ENCODE measurements at regions not wholly inside any gene's neighbourhood (a gene's known extent, or its start where the extent isn't known, plus 50 kb on each side); places are given as distances from the start of the nearest gene placed in this dataset.

DNA sequence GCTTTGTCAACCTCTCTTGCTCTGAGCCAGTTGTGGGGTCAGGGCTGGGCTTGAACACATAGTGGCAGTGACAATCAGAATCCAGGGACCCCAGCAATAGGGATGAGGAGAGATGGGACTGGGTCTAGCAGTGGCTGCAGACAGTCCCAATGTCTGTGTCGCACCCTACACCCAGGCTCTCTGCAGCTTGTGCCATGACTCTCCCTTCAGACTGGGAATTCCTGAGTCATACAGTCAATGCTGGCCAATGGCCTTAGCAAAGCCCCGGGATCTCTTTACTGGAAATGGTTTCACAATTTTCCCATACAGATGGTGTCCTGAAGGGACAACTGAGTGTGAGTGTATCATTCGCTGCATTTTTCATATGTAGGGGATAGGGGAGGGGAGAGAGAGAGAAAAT lies 74.2 kb upstream of the CELF4 start:
- DNase-seq (ENCODE audit: low read depth, low spot score) = no peak

DNA sequence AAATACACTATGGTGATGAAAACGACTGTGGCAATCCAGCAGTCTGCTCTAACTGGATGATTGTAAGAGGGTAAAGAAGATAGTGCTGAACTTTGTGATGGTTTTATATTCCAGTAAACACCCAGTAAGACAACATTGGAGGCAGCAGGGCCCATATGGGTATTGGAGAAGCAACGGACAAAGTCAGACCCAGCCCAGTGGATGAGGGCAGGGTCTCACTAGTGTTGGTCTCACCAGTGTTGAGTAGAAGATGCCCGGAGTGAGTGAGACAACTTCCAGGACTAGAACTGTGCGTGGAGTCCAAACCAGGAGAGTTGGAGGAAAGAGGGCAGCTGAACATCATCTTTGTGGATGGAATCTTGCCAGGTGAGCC lies 71.9 kb upstream of the CELF4 start:
- no peak for DNase-seq (ENCODE audit: low read depth, low spot score)

DNA sequence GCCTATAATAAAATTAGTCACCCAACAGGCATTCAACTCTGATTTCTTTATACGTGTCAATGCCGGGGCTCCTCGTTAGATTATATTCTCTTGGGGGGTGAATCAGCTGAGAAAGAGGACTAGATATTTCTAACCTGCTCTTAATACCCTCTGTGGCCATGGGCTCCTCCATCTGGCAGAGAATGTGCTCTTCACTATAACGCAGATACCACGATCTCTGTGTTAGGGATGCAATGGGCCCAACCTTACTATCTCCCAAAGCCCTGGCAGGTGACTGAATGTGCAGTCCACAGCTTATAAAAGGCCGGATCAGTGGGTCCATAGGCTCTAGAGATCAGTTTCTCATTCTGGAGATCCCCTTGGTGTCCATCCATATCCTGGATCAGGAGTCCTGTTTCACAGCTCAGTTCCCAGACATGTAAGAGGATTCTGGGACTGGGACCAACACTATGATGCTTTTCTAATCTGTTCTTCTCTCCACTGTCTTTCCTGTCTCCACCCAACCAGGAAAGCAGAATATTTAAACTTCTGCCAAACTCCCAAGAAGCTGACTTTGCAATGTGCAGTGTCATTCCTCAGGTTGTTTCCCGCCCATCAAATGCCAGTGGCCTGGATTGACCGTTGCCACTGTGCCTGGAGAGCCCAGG lies 71.4 kb upstream of the CELF4 start:
- no peak for DNase-seq (ENCODE audit: low read depth, low spot score)

DNA sequence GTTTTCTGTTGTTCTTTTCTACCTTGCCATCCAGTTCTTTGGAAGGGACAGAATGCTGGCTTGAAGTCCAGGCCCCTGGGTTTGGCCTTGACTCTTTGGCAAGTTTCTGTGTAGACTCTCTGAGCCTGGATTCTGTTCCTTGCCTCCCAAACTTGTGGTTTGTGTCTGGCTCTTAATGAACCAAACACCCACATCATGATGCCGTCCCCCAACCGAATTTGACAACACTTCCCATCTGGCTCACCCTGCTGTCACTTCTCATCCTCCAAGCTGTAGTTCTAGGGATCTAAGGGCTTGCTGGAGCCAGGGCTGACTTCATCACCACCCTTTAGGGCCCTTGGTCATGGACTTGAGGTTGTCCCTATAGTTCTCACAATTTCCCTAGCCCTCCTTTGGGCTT lies 68.9 kb upstream of the CELF4 start:
- DNase-seq (ENCODE audit: low read depth, low spot score) = no peak

DNA sequence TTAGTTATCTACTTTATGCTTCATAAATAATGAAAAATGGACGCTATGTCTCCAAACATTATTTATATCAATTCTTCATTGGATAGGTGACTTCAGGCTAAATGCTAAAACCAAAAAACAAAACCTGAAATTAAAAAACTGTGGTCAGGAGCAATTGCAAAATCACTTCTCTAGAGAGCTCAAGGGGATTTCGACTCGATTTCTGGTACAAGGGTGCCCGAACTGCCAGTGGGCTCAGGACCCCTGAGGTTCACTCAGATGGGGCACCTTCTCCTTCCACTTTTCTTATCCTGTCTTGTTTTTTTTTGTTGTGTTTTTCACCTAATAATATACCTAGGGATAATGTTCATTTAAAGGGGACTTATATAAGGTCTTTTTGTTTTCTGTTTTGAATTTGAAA lies 65.8 kb upstream of the CELF4 start:
- DNase-seq (ENCODE audit: low read depth, low spot score) = no peak

DNA sequence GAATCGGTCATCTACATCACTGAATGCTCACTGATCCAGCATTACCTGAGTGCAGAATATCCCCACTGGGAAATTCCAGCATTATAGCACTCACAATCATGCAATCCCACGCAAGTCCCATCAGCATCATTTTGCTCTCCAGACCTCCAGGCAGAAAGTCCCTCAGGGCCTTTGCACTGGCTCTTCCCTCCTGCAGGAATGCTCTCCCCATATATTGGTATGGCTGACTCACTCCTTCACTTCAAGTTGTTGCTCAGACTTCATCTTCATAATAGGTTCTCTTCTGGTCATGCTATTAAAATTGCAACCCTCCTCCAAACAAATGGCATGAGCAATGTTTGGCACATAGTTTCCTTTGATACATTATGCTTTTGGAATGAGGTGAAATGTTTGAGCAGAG lies 64.7 kb upstream of the CELF4 start:
- DNase-seq (ENCODE audit: low read depth, low spot score) = no peak

DNA sequence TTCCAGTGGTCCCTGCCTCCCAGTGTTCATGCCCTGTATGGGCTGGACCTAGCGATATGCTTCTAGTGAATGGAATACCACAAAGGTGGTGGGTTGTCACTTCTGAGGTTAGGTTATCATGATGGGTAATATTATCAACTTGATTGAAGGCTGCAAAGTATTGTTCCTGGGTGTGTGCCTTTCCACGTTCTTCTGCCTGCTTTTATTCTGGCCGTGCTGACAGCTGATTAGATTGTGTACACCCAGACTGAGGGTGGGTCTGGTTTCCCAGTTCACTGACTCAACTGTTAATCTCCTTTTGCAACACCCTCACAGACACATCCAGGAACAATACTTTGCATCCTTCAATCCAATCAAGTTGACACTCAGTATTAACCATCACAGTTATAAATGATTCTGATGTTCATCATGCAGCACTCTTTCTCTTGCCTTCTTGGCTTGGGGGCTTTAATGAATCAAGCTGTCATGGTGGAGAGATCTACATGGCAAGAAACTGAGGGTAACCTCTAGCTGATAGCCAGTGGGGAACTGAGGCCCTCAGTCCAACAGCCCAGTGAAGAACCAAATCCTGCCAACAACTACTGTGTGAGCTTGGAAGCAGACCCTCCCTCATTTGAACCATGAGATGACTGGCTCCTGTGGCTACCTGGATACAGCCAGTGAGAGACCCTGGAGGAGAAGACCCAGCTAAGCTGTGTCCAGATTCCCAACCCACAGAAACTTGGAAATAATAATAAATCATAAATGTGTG lies 63.0 kb upstream of the CELF4 start:
- DNase-seq (ENCODE audit: low read depth, low spot score) = no peak

DNA sequence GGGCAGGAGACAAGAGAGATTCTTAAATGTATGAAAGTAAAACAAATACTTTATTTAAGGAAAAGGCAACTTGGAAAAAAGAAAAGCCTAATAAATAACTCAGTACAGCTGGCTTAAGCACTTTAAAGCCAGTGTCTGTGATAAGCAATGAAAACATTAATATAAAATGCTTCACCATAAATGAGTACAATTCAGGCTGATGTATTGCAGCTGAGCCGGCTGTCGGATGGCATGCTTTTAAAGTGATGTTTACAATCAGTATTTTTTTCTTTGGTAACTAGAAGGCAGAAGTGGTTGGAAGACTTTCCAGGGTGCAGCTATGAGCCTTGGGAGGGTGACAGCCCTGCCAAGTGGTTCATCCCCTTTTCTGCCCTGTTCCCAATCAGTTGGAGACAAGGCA lies 58.7 kb upstream of the CELF4 start:
- no peak for DNase-seq (ENCODE audit: low read depth, low spot score)

DNA sequence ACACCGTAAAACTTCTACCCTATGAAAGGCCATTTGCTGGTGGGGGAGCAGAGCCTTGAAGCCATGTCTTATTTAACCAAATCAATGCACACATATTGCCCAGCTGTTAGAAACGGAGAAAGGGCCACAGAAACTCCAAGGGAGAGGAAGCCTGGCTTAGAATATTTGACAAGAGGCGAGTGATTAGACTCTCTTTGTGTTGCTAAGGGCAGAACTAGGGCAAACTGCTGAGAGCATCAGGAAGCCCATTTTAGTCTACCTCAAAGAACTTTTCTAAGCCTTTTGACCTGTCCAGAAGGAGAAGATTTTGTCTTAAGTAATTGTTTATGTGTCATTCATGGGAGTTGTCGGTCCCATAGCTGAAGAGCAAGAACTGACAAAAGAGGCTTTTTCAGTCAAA lies 54.4 kb upstream of the CELF4 start:
- DNase-seq (ENCODE audit: low read depth, low spot score) = no peak

DNA sequence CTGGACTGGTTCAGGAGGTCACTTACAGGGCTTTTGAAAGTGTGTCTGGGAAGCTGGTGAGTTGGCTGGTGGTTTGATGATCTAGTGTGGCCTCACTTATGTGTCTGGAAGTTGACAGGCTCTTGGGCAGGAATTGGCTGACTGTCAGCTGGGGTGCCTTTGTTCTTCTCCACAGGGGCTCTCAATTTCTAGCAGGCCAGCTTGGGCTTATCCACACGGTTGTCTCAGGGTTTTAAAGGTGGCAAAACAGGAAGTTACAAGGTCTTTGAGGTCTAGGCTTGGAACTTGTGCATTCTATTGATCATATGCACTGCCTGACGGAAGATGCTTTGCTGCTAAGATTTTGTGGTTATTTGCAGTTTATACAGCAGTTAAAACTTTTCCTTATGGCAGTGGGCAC lies 52.0 kb upstream of the CELF4 start:
- DNase-seq (ENCODE audit: low read depth, low spot score) = no peak

Measured in iPS DF 19.7 (cell line).